Neuronal stem cell (in vitro differentiated cells): ENCODE measurements at regions not wholly inside any gene's neighbourhood (a gene's known extent, or its start where the extent isn't known, plus 50 kb on each side); places are given as distances from the start of the nearest gene placed in this dataset.

Experiments used
- DNase-seq: peaks from one replicate; pipeline ENCODE4 v3.0.0-alpha.2; 2013; ENCODE audit warnings: low spot score
- H2AFZ ChIP-seq: one replicate; pipeline ENCODE4 v1.6.1; 2013; ENCODE audit warnings: mild to moderate bottlenecking, low read length, inconsistent platforms
- H2AK5ac ChIP-seq: 2 replicates; pipeline ENCODE4 v1.6.1; 2013; ENCODE audit warnings: low read depth, mild to moderate bottlenecking, inconsistent platforms, low read length, moderate library complexity, mixed read lengths
- H2BK120ac ChIP-seq: 2 replicates; pipeline ENCODE4 v1.6.1; 2013; ENCODE audit warnings: low read depth, mild to moderate bottlenecking, inconsistent platforms, low read length, moderate library complexity, mixed read lengths
- H2BK12ac ChIP-seq: one replicate; pipeline ENCODE4 v1.6.1; 2013; ENCODE audit warnings: low read length, inconsistent platforms
- H2BK15ac ChIP-seq: 2 replicates; pipeline ENCODE4 v1.6.1; 2013; ENCODE audit warnings: mild to moderate bottlenecking, low read length, inconsistent platforms, mixed read lengths
- H2BK5ac ChIP-seq: one replicate; pipeline ENCODE4 v1.6.1; 2013; ENCODE audit warnings: inconsistent platforms, mild to moderate bottlenecking, low read length, moderate library complexity
- H3K14ac ChIP-seq: one replicate; pipeline ENCODE4 v1.6.1; 2013; ENCODE audit warnings: low read length, inconsistent platforms
- H3K18ac ChIP-seq: 2 replicates; pipeline ENCODE4 v1.6.1; 2013; ENCODE audit warnings: low read length, inconsistent platforms
- H3K23ac ChIP-seq: 2 replicates; pipeline ENCODE4 v1.6.1; 2013; ENCODE audit warnings: low read depth, mild to moderate bottlenecking, mixed read lengths, low read length, inconsistent platforms; ENCODE audit not compliant: poor library complexity
- H3K27ac ChIP-seq: replicated peaks from 3 replicates; pipeline ENCODE4 v1.5.1; 2013; ENCODE audit warnings: low read length, inconsistent platforms
- H3K27me3 ChIP-seq, 3 experiments: 2 replicates each; pipeline ENCODE4 v1.6.1; 2013; ENCODE audit warnings: low read length in 3 of 3, mild to moderate bottlenecking in 2 of 3, inconsistent platforms in 1 of 3, low read depth in 1 of 3, mixed read lengths in 1 of 3, moderate library complexity in 1 of 3; ENCODE audit not compliant: control insufficient read depth in 3 of 3, insufficient read depth in 3 of 3
- H3K36me3 ChIP-seq, 2 donors: replicated peaks in 1 of 2; 2 replicates each; pipeline ENCODE4 v1.6.1; 2013; ENCODE audit warnings: low read length in 2 of 2; ENCODE audit not compliant: control insufficient read depth in 2 of 2, insufficient read depth in 2 of 2
- H3K4ac ChIP-seq: 2 replicates; pipeline ENCODE4 v1.6.1; 2013; ENCODE audit warnings: inconsistent platforms, mild to moderate bottlenecking, low read length, moderate library complexity
- H3K4me1 ChIP-seq, 2 donors: 1 replicate in 1 of 2; 2 replicates in 1 of 2; pipeline ENCODE4 v1.6.1; 2013; ENCODE audit warnings: low read length in 2 of 2, low read depth in 1 of 2; ENCODE audit not compliant: control insufficient read depth in 2 of 2, insufficient read depth in 1 of 2
- H3K4me2 ChIP-seq: one replicate; pipeline ENCODE4 v1.6.1; 2013; ENCODE audit warnings: mild to moderate bottlenecking, low read length, inconsistent platforms; ENCODE audit not compliant: insufficient read depth, poor library complexity, severe bottlenecking
- H3K4me3 ChIP-seq, 2 donors: 2 replicates each; pipeline ENCODE4 v1.5.1; 2013; ENCODE audit warnings: low read length in 2 of 2, mild to moderate bottlenecking in 2 of 2, inconsistent platforms in 1 of 2, moderate library complexity in 1 of 2
- H3K79me1 ChIP-seq: one replicate; pipeline ENCODE4 v1.6.1; 2013; ENCODE audit warnings: low read depth, mild to moderate bottlenecking, inconsistent platforms, low read length, moderate library complexity
- H3K9ac ChIP-seq: one replicate; pipeline ENCODE4 v1.6.1; 2013; ENCODE audit warnings: mild to moderate bottlenecking, low read depth, low read length, inconsistent platforms; ENCODE audit not compliant: poor library complexity
- H3K9me3 ChIP-seq, 2 donors: replicated peaks in 1 of 2; 2 replicates each; pipeline versions ENCODE3 to v1.6.1; 2013; ENCODE audit warnings: low read length in 2 of 2, mild to moderate bottlenecking in 2 of 2, inconsistent platforms in 1 of 2, low read depth in 1 of 2, mixed read lengths in 1 of 2, moderate library complexity in 1 of 2; ENCODE audit not compliant: control insufficient read depth in 2 of 2, insufficient read depth in 1 of 2
- H4K8ac ChIP-seq: one replicate; pipeline ENCODE4 v1.6.1; 2013; ENCODE audit warnings: low read depth, mild to moderate bottlenecking, inconsistent platforms, low read length, moderate library complexity
- H4K91ac ChIP-seq: one replicate; pipeline ENCODE4 v1.6.1; 2013; ENCODE audit warnings: low read length, low read depth, mild to moderate bottlenecking, inconsistent platforms; ENCODE audit not compliant: poor library complexity
- WGBS, 2 donors: extraction: QIAGEN DNeasy Blood & Tissue Kit; methylation state at CpG; one replicate each; pipeline ENCODE4 v1.1.7; 2013; ENCODE audit warnings: missing lambda C conversion rate in 2 of 2, mixed read lengths in 1 of 2; ENCODE audit not compliant: insufficient read length in 2 of 2, insufficient replicate concordance in 1 of 2; ENCODE audit errors: extremely low coverage in 2 of 2; 5-methylcytosine and 5-hydroxymethylcytosine counted together

DNA sequence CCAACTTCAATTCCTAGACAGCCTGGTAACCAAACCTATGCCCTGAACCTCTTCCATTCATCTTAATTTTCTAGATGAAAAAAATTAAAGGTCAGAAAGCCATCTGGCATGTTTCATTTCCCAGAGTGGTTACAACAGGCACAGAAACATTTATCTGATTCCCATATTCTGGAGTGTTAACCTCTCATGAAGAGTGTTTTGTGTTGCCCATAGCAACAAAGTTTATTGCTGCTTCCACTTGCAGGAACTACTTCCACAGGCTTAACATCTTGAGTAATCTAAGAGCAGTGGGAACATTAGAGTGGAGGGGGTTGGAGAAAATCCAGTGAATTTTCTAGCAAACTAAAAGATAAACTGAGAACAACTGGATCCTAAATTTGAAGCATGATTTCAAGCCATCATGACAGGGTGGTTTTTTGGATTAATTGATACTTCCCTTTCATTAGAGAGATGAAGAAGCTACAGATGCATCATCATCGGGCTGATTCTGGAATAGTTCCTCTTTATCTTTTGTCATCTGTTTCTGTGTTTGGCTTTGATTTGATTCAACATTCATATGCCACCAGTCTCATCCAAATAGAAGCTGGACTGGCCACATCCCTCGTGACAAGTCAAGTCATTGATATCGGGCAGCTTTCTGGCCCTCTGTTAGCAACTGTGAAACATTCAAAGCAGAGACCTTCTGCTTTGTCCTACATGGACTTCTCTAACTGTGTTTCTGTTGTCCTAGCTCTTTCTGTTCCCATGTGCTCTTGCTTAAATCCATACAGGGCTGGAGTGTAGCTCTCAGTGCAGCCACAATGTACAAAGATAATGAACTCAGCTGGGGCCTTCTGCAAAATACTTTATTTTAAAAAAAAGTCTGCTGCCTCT lies 167.3 kb downstream of the MID1IP1 start:
- no peak overlapping the region for H3K4me2 ChIP-seq
- no peak overlapping the region for H4K8ac ChIP-seq
- no peak overlapping the region for H3K27ac ChIP-seq
- WGBS, 2 donors: no CpG with 5 or more reads among the region's 3 CpGs
- no peak overlapping the region for H2BK12ac ChIP-seq
- H3K4me1 ChIP-seq: peaks cover 0 to 3% of the 10 kb centered on the region in 2 donors
- H3K14ac ChIP-seq: no peak overlapping the region
- H2BK5ac ChIP-seq: no peak overlapping the region
- no peak overlapping the region for H2BK15ac ChIP-seq
- H2AK5ac ChIP-seq: no peak overlapping the region
- H3K79me1 ChIP-seq: no peaks in the 10 kb centered on the region
- no peak overlapping the region for H3K4me3 ChIP-seq
- no peak for DNase-seq
- no peak overlapping the region for H2AFZ ChIP-seq
- no peaks in the 10 kb centered on the region for H3K27me3 ChIP-seq
- no peak overlapping the region for H3K9ac ChIP-seq
- no peak overlapping the region for H4K91ac ChIP-seq
- H3K23ac ChIP-seq: no peak overlapping the region
- H3K9me3 ChIP-seq: no peaks in the 10 kb centered on the region
- no peak overlapping the region for H2BK120ac ChIP-seq
- no peaks in the 10 kb centered on the region for H3K36me3 ChIP-seq
- H3K4ac ChIP-seq: no peak overlapping the region
- no peak overlapping the region for H3K18ac ChIP-seq

DNA sequence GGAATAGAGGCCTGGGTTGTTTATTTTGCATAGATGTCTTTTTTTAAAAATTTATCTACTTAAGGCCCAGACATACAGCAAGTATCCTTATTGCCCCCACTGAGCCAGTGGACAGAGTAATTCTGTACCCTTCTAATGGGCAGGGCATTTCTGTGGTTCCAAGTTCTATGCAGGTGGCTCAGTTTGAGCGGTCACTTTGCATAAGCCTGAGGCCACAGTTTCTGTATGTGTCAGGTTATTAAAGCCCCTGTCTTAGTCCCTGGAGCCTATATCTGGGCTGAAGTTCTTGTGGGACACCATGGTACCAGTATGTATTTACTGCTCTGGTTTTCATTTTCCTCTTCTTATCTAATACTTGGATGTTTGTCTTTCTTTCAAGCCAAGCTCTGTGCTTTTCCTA lies 168.8 kb downstream of the MID1IP1 start:
- H2BK12ac ChIP-seq: no peak overlapping the region
- DNase-seq: no peak
- no peak overlapping the region for H3K4me2 ChIP-seq
- H2AK5ac ChIP-seq: no peak overlapping the region
- H3K27ac ChIP-seq: no peak overlapping the region
- no peak overlapping the region for H2BK5ac ChIP-seq
- H3K4me1 ChIP-seq: peaks cover 0 to 3% of the 10 kb centered on the region in 2 donors
- no peak overlapping the region for H2AFZ ChIP-seq
- H3K9ac ChIP-seq: no peak overlapping the region
- H4K8ac ChIP-seq: no peak overlapping the region
- H2BK120ac ChIP-seq: no peak overlapping the region
- H3K4me3 ChIP-seq: no peak overlapping the region
- no peaks in the 10 kb centered on the region for H3K27me3 ChIP-seq
- no peak overlapping the region for H3K23ac ChIP-seq
- no CpG with 5 or more reads among the region's 1 CpG for WGBS, 2 donors
- H3K36me3 ChIP-seq: no peaks in the 10 kb centered on the region
- H4K91ac ChIP-seq: no peak overlapping the region
- no peak overlapping the region for H2BK15ac ChIP-seq
- no peaks in the 10 kb centered on the region for H3K79me1 ChIP-seq
- H3K9me3 ChIP-seq: no peaks in the 10 kb centered on the region
- no peak overlapping the region for H3K4ac ChIP-seq
- H3K14ac ChIP-seq: no peak overlapping the region
- no peak overlapping the region for H3K18ac ChIP-seq

DNA sequence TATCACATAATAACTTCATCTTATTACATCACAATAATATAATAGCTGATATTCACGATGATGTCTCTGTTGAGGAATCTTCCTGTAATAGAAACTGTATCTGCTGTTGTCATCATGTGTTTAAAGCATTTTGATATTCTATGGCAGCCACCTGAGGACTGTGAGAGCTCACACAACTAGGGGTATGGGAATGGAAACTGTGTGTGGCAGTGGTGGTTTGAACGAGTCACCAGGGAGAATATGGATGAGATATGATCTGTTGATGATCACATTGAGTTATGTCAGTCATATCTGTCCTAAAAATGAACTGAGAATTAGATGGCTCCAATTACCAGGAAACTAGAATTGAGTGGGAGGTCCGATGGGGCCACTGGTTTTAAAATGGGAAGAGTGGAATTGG lies 169.6 kb downstream of the MID1IP1 start:
- Histone ChIP-seq H3K9ac (no peak overlapping the region), H2BK12ac (no peak overlapping the region), H2BK15ac (no peak overlapping the region), H3K18ac (no peak overlapping the region), H4K91ac (no peak overlapping the region), H3K36me3 (no peaks in the 10 kb centered on the region), H4K8ac (no peak overlapping the region), H3K27ac (no peak overlapping the region), H3K23ac (no peak overlapping the region), H2BK120ac (no peak overlapping the region), H3K4ac (no peak overlapping the region), H2BK5ac (no peak overlapping the region), H3K4me1 (peaks cover 0 to 3% of the 10 kb centered on the region in 2 donors), H3K79me1 (no peaks in the 10 kb centered on the region), H3K9me3 (no peaks in the 10 kb centered on the region), H3K27me3 (no peaks in the 10 kb centered on the region), H3K4me3 (no peak overlapping the region), H2AFZ (no peak overlapping the region), H3K14ac (no peak overlapping the region), H2AK5ac (no peak overlapping the region), H3K4me2 (no peak overlapping the region)
- DNase-seq: no peak
- WGBS, 2 donors: no CpG with 5 or more reads among the region's 3 CpGs

DNA sequence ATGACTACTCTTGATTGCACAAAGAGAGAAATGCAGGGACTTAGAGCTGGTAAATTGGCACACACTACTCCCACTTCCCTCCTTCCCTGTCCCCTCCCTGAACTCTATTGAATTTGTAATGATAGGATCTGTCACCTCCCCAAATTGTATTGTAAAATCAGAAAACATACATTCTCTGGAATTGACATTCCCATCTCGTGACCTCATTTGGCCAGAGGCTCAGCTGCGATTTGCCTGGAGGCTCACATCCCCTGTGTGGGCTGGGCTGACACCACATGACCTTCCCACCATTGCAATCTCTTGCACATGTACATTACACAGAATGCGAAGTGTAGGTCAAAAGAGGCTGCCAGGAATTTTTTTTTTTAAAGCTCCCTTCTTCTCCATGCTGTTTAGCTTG lies 172.1 kb downstream of the MID1IP1 start:
- Histone ChIP-seq H3K27me3 (no peaks in the 10 kb centered on the region), H4K91ac (no peak overlapping the region), H2BK15ac (no peak overlapping the region), H3K4ac (no peak overlapping the region), H3K14ac (no peak overlapping the region), H3K4me3 (no peak overlapping the region), H3K36me3 (no peaks in the 10 kb centered on the region), H3K27ac (no peak overlapping the region), H4K8ac (no peak overlapping the region), H3K4me2 (no peak overlapping the region), H3K9ac (no peak overlapping the region), H2AFZ (no peak overlapping the region), H2BK5ac (no peak overlapping the region), H3K79me1 (no peaks in the 10 kb centered on the region), H2BK120ac (no peak overlapping the region), H3K4me1 (no peaks in the 10 kb centered on the region), H3K18ac (no peak overlapping the region), H2BK12ac (no peak overlapping the region), H3K9me3 (no peaks in the 10 kb centered on the region), H2AK5ac (no peak overlapping the region), H3K23ac (no peak overlapping the region)
- WGBS, 2 donors: no CpG with 5 or more reads among the region's 3 CpGs
- no peak for DNase-seq
